ENCODE measurements at regions not wholly inside any gene's neighbourhood (a gene's known extent, or its start where the extent isn't known, plus 50 kb on each side); places are given as distances from the start of the nearest gene placed in this dataset.

- no peak for TF ChIP-seq CTCF (IDR thresholded peaks at IDR 0.05; ENCODE audit: low read depth, low read length)
- no peak overlapping the region for H3K4me3 ChIP-seq (replicated peaks in 1 of 2; ENCODE audit: low read depth in 2 of 2, low read length in 2 of 2)
- peak in 1 of 2 donors; percentile 30 for DNase-seq (ENCODE audit: low read depth in 2 of 2)
Observed at GRCh38 chr7:79668292-79668691, 214.8 kb upstream of the MAGI2 start.

GRCh38 chr7:79666472-79666871 lies 213.0 kb upstream of the MAGI2 start:
- TF ChIP-seq CTCF (IDR thresholded peaks at IDR 0.05; ENCODE audit: low read depth, low read length): no peak
- H3K4me3 ChIP-seq (replicated peaks in 1 of 2; ENCODE audit: low read depth in 2 of 2, low read length in 2 of 2): no peak overlapping the region
- DNase-seq (ENCODE audit: low read depth in 2 of 2): no peak

- no peak for TF ChIP-seq CTCF (IDR thresholded peaks at IDR 0.05; ENCODE audit: low read depth, low read length)
- H3K4me3 ChIP-seq (replicated peaks in 1 of 2; ENCODE audit: low read depth in 2 of 2, low read length in 2 of 2): no peak overlapping the region
- no peak for DNase-seq (ENCODE audit: low read depth in 2 of 2)
Observed at GRCh38 chr7:79664884-79665676, 211.6 kb upstream of the MAGI2 start.

- no peak overlapping the region for H3K4me3 ChIP-seq (replicated peaks in 1 of 2; ENCODE audit: low read depth in 2 of 2, low read length in 2 of 2)
- DNase-seq (ENCODE audit: low read depth in 2 of 2): no peak
- no peak for TF ChIP-seq CTCF (IDR thresholded peaks at IDR 0.05; ENCODE audit: low read depth, low read length)
Observed at GRCh38 chr7:79658304-79658703, 204.8 kb upstream of the MAGI2 start.

- DNase-seq (ENCODE audit: low read depth in 2 of 2): no peak
- no peak for TF ChIP-seq CTCF (IDR thresholded peaks at IDR 0.05; ENCODE audit: low read depth, low read length)
- H3K4me3 ChIP-seq (replicated peaks in 1 of 2; ENCODE audit: low read depth in 2 of 2, low read length in 2 of 2): no peak overlapping the region
Observed at GRCh38 chr7:79653136-79653631, 199.7 kb upstream of the MAGI2 start.

- DNase-seq (ENCODE audit: low read depth in 2 of 2): peak in 1 of 2 donors; percentile 27
- H3K4me3 ChIP-seq (replicated peaks in 1 of 2; ENCODE audit: low read depth in 2 of 2, low read length in 2 of 2): no peak overlapping the region
- no peak for TF ChIP-seq CTCF (IDR thresholded peaks at IDR 0.05; ENCODE audit: low read depth, low read length)
Observed at GRCh38 chr7:79652619-79653018, 199.2 kb upstream of the MAGI2 start.

Data from cardiac fibroblast (primary cell).